Vagina (tissue), 2 donors: ENCODE measurements at regions not wholly inside any gene's neighbourhood (a gene's known extent, or its start where the extent isn't known, plus 50 kb on each side); places are given as distances from the start of the nearest gene placed in this dataset.

Experiments used
- CTCF ChIP-seq, 3 experiments: fragments of 450-650 bp in 2 of 3; fragments of 200-600 bp in 1 of 3; sonication (generic) in 1 of 3; IDR thresholded peaks; one replicate each; pipeline ENCODE4 v1.5.1; 2017 to 2019; ENCODE audit warnings: antibody characterized with exemption in 3 of 3, mild to moderate bottlenecking in 2 of 3, moderate library complexity in 2 of 3
- POLR2A ChIP-seq, 2 donors: fragments of 450-650 bp; IDR thresholded peaks; one replicate each; pipeline ENCODE4 v1.6.1; 2017; ENCODE audit warnings: antibody characterized with exemption in 2 of 2, mild to moderate bottlenecking in 2 of 2, moderate library complexity in 2 of 2
- POLR2AphosphoS5 ChIP-seq, 2 donors: sonication (generic); formaldehyde crosslinking; IDR thresholded peaks; one replicate each; pipeline ENCODE4 v1.9.0; 2017; ENCODE audit warnings: antibody characterized with exemption in 2 of 2, mild to moderate bottlenecking in 2 of 2, low read depth in 1 of 2; ENCODE audit not compliant: insufficient read depth in 1 of 2

GRCh38 chr9:95370064-95370463 lies 52.6 kb upstream of the FANCC start:
- no peak for TF ChIP-seq CTCF (IDR thresholded peaks at IDR 0.05)
- TF ChIP-seq POLR2AphosphoS5 (IDR thresholded peaks at IDR 0.05; ENCODE audit: insufficient read depth in 1 of 2, low read depth in 1 of 2) = no peak
- TF ChIP-seq POLR2A (IDR thresholded peaks at IDR 0.05) = no peak
